K562 (cell line): ENCODE measurements at regions not wholly inside any gene's neighbourhood (a gene's known extent, or its start where the extent isn't known, plus 50 kb on each side); places are given as distances from the start of the nearest gene placed in this dataset.

Experiments used
- CAMTA2 ChIP-seq: fragments of 250-450 bp; sonication (Bioruptor Pico); conservative IDR thresholded peaks from 2 replicates; pipeline ENCODE4 v1.5.1; 2022
- COPS2 ChIP-seq: fragments of 450-650 bp; conservative IDR thresholded peaks from 2 replicates; pipeline ENCODE4 v1.6.1; 2016; ENCODE audit warnings: mild to moderate bottlenecking, moderate library complexity
- MAFG ChIP-seq: fragments of 450-650 bp; conservative IDR thresholded peaks from 2 replicates; pipeline ENCODE4 v1.6.1; 2016; ENCODE audit warnings: missing genetic modification characterization, missing compliant biosample characterization
- NR0B1 ChIP-seq: fragments of 450-650 bp; IDR thresholded peaks from one replicate; pipeline ENCODE4 v1.6.1; 2018; ENCODE audit warnings: mild to moderate bottlenecking, moderate library complexity; ENCODE audit not compliant: partially characterized antibody
- RAD21 ChIP-seq, 2 experiments: fragments of 250-450 bp in 1 of 2; fragments of 450-650 bp in 1 of 2; sonication (Bioruptor Pico) in 1 of 2; formaldehyde crosslinking in 1 of 2; IDR thresholded peaks in 1 of 2; conservative IDR thresholded peaks in 1 of 2; 2 replicates each; pipeline versions ENCODE4 v1.4.0 to v1.8.0; 2020 to 2022; ENCODE audit warnings: mild to moderate bottlenecking in 2 of 2, moderate library complexity in 1 of 2
- ZBTB40 ChIP-seq, 2 experiments: fragments of 450-650 bp in 1 of 2; sonication (generic) in 1 of 2; formaldehyde crosslinking in 1 of 2; IDR thresholded peaks; 2 replicates each; pipeline versions ENCODE4 v1.7.1 to v1.9.0; 2016 to 2022; ENCODE audit warnings: inconsistent platforms in 1 of 2, mild to moderate bottlenecking in 1 of 2, missing genetic modification reagents in 1 of 2
- ZNF764 ChIP-seq: fragments of 250-450 bp; sonication (Bioruptor Pico); IDR thresholded peaks from 2 replicates; pipeline ENCODE4 v1.4.0; 2020; ENCODE audit warnings: low read depth, mild to moderate bottlenecking, moderate library complexity

- TF ChIP-seq ZBTB40 (IDR thresholded peaks at IDR 0.05) (peak; percentile 82), ZBTB40 (CRISPR knock-in tag; IDR thresholded peaks at IDR 0.05) (peak; percentile 78), MAFG (peak; percentile 94), CAMTA2 (CRISPR knock-in tag) (no peak), ZNF764 (CRISPR knock-in tag) (no peak), COPS2 (no peak), RAD21 (CRISPR knock-in tag; conservative IDR thresholded peaks at IDR 0.05 in 1 of 2, IDR thresholded peaks at IDR 0.05 in 1 of 2) (peak; percentile 86 to 93), NR0B1 (no peak)
Measured at GRCh38 chr1:172742599-172743500, 83.9 kb downstream of the FASLG start (continued).
